ENCODE measurements at regions not wholly inside any gene's neighbourhood (a gene's known extent, or its start where the extent isn't known, plus 50 kb on each side); places are given as distances from the start of the nearest gene placed in this dataset.

DNA sequence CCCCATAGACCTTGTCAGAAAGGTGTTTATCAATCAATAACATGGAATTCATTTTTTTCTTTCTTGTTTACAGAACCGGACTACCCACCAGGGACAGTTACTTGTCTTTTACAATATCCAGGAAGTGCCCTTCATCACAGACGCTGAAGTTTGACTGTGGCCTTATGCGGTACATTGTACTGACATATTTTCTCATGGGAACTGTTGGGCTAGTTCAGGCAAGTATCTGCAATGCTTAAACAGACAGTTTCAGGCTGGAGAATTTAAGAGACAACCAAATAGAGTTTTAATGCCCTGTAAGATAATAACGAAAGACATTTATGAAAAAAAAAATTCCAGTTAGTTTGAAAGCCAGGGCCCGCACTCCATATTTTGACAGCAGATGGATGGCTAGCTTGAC, 246.4 kb downstream of the GATA3 start:
- no peaks in the 10 kb centered on the region for H3K9me3 ChIP-seq (ENCODE audit: control insufficient read depth in 4 of 4, low read length in 3 of 4)
- no peak overlapping the region for H3K27ac ChIP-seq (ENCODE audit: low read depth in 1 of 2, low read length in 2 of 2)
- peaks cover 0 to 13% (median 1%) of the 10 kb centered on the region in 4 donors for H3K27me3 ChIP-seq (ENCODE audit: control insufficient read depth in 4 of 4, insufficient read depth in 4 of 4, low read length in 3 of 4)
- H3K36me3 ChIP-seq (ENCODE audit: control insufficient read depth in 4 of 4, insufficient read depth in 3 of 4, low read depth in 1 of 4, low read length in 3 of 4) = no peaks in the 10 kb centered on the region
- H3K4me1 ChIP-seq (ENCODE audit: control insufficient read depth in 4 of 4, insufficient read depth in 4 of 4, low read length in 3 of 4) = no peaks in the 10 kb centered on the region
- no peak overlapping the region for H3K9ac ChIP-seq (ENCODE audit: low read depth in 1 of 2, low read length in 2 of 2)
- H3K4me3 ChIP-seq (ENCODE audit: low read depth in 1 of 3, low read length in 3 of 3) = no peak overlapping the region
- TF ChIP-seq MAX (IDR thresholded peaks at IDR 0.05) = no peak
- TF ChIP-seq ZBTB33 (IDR thresholded peaks at IDR 0.05) = no peak
- no peak for TF ChIP-seq ATF3 (IDR thresholded peaks at IDR 0.05)
- TF ChIP-seq EGR1 (IDR thresholded peaks at IDR 0.05; ENCODE audit: low read depth in 2 of 2) = no peak
- no peak for TF ChIP-seq HNF4A (conservative IDR thresholded peaks at IDR 0.05)
- no peak for TF ChIP-seq CTCF (IDR thresholded peaks at IDR 0.05; ENCODE audit: low read depth, low read length, missing input control)
- no peak for TF ChIP-seq GABPA (IDR thresholded peaks at IDR 0.05 in 1 of 2, conservative IDR thresholded peaks at IDR 0.05 in 1 of 2)
- no peak for TF ChIP-seq FOXA2 (IDR thresholded peaks at IDR 0.05)
- no peak for TF ChIP-seq RXRA (IDR thresholded peaks at IDR 0.05)
- no peak for TF ChIP-seq YY1 (IDR thresholded peaks at IDR 0.05)
- TF ChIP-seq SP1 (IDR thresholded peaks at IDR 0.05) = no peak
- no peak for TF ChIP-seq HNF4G (IDR thresholded peaks at IDR 0.05)
- TF ChIP-seq NR2F2 (IDR thresholded peaks at IDR 0.05) = no peak
- no peak for TF ChIP-seq FOXA1 (IDR thresholded peaks at IDR 0.05)
- TF ChIP-seq REST (IDR thresholded peaks at IDR 0.05) = no peak
- no peak for TF ChIP-seq RAD21 (IDR thresholded peaks at IDR 0.05)
- WGBS = 76% methylated on average over 5 of the region's 5 CpGs
- DNase-seq (ENCODE audit: low spot score) = no peak

- whole genome bisulfite sequencing = 70% methylated on average over 2 of the region's 2 CpGs
- H3K9me3 ChIP-seq (ENCODE audit: control insufficient read depth in 4 of 4, low read length in 3 of 4) = no peaks in the 10 kb centered on the region
- no peaks in the 10 kb centered on the region for H3K4me1 ChIP-seq (ENCODE audit: control insufficient read depth in 4 of 4, insufficient read depth in 4 of 4, low read length in 3 of 4)
- H3K9ac ChIP-seq (ENCODE audit: low read depth in 1 of 2, low read length in 2 of 2) = no peak overlapping the region
- H3K36me3 ChIP-seq (ENCODE audit: control insufficient read depth in 4 of 4, insufficient read depth in 3 of 4, low read depth in 1 of 4, low read length in 3 of 4) = no peaks in the 10 kb centered on the region
- no peak for DNase-seq (ENCODE audit: low spot score)
- H3K4me3 ChIP-seq (ENCODE audit: low read depth in 1 of 3, low read length in 3 of 3) = no peak overlapping the region
- TF ChIP-seq JUND (IDR thresholded peaks at IDR 0.05) = no peak
- H3K27ac ChIP-seq (ENCODE audit: low read depth in 1 of 2, low read length in 2 of 2) = no peak overlapping the region
- H3K27me3 ChIP-seq (ENCODE audit: control insufficient read depth in 4 of 4, insufficient read depth in 4 of 4, low read length in 3 of 4) = peaks cover 0 to 9% (median 0%) of the 10 kb centered on the region in 4 donors
Measured at GRCh38 chr10:8301333-8301732, 246.8 kb downstream of the GATA3 start.
